ENCODE measurements at regions not wholly inside any gene's neighbourhood (a gene's known extent, or its start where the extent isn't known, plus 50 kb on each side); places are given as distances from the start of the nearest gene placed in this dataset.
"Not testable (repeated sequence)": the region's sequence is repeated elsewhere in the genome, so short reads cannot be mapped to it uniquely, and the experiment has no call there.

DNA sequence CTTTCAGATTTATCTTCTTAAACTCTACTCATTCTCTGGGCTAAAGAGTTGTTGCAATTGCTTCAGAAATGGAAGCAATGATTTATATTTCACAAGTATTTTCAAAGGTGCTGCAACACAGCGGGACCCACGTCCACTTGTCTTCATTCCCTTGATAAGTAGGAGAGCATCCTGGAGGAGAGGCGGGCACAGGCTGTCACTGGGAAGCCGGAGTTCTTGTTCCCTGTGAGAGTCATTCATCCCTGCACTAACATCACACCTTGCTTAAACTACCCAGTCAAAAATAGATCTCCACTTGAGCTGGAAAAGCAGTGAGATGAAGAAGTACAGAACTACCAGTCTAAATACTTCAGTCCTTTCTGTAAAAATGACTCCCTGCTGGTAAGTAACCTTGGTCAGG lies 160.5 kb upstream of the RASSF8 start:
- DNase-seq = no peak

DNA sequence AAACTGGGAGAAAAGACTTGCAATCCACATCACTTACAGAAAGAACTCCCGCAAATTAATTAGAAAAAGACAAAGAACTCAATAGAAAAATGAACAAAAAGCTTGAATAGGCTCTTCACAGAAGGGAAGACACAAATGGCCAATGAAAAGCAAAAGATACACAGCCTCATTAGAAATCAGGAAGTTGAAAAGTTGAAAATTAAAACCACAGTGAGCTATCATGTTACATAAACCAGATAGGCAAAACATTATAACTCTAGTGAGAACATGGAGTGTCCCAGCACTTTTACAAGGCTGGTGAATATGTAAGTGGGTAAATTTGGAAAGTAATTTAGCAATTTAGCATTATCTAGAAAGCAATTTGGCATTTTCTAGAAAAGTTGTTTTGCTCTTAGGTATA lies 158.4 kb upstream of the RASSF8 start:
- no peak for DNase-seq

DNA sequence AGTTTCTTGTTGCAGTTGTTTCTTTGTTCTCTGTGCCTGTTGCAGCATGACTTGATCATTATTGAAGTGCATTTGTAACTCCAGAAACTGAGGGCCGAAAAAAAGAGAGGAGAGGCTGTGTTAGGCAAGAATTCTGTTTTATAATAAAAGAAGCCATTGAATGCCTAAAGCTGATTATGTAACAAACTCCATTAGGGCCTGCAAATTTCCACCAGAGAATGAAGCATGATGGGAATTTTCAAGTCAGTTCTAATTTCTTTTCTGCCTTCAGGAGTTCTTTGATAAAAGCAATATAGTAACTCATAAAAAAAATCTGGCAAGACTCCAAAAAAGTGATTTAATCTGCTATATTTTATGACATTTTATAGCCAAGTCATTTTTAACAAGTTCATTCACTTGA lies 156.7 kb upstream of the RASSF8 start:
- DNase-seq = no peak

DNA sequence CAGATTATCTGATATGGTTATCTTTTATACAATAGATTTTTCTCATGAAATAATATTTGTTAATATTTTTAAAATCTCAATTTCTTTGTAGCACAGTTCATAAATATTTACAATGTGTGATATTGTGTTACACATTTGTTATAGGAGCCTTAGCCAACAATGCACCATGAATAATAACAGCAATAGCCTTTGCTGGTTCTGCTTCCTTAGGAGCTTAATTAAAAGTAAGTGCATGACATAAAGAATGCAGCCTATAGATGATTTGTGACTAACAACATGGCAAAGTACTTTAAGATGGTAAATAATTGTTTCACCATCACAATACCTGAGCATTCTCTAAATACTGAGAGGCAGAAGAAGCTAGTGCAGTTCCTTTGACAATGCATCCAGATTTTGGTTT lies 156.3 kb upstream of the RASSF8 start:
- DNase-seq = no peak

DNA sequence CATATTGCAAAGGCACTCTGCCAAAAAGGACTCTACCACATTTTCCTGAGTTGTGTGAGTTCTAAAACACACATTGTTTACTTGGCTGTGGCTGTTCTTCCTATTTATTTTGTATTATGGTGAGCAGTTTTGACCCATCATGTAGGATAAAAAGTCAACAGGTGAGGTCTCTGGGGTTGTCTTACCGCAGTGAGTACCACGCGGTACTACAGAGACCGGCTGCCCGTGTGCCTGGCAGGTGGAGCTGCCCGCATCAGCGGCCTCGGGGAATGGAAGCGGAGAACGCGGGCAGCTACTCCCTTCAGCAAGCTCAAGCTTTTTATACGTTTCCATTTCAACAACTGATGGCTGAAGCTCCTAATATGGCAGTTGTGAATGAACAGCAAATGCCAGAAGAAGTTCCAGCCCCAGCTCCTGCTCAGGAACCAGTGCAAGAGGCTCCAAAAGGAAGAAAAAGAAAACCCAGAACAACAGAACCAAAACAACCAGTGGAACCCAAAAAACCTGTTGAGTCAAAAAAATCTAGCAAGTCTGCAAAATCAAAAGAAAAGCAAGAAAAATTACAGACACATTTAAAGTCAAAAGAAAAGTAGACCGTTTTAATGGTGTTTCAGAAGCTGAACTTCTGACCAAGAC lies 155.3 kb upstream of the RASSF8 start:
- DNase-seq = not testable (repeated sequence)

DNA sequence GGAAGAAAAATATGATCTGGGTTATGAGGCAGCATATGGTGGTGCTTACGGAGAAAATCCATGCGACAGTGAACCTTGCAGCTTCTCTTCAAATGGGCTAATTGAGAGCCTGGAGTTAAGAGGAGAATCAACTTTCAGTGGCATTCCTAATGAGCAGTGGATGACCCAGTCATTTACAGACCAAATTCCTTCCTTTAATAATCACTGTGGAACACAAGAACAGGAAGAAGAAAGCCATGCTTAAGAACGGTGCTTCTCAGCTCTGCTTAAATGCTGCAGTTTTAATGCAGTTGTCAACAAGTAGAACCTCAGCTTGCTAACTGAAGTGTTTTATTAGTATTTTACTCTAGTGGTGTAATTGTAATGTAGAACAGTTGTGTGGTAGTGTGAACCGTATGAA lies 154.2 kb upstream of the RASSF8 start:
- not testable (repeated sequence) for DNase-seq

DNA sequence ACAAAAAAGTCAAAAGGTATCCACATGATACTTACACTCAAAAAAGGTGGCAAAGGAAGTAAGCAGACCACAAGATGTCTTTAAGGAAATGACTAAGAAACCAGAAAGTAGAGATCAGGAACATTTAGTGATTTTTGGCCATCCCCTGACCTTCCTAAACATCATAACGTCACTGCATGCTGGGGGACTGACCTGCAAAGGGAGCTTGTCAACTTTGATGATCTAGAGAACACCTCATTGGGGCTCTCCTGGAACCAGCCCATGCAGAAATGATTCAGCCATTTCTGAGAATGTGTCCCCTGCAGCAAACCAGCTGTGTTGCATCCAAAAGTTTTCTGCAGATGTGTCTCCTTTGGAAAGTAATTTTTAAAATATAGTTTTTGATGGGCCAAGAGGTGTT lies 152.2 kb upstream of the RASSF8 start:
- DNase-seq = no peak

DNA sequence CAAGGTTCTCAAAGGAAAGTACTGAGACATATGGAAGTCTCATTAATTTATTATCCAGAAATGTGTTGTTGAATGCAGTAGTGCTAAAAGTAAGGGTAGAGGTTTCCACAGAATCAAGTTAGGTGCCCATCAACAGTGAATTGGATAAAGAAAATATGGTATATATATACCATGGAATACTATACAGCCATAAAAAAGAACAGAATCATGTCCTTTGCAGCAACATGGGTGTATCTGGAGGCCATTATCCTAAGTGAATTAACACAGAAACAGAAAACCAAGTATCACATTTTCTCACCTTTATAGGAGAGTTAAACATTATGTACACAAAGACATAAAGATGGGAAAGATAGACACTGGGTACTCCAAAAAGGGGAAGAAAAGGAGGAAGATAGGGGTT lies 149.9 kb upstream of the RASSF8 start:
- DNase-seq = no peak

DNA sequence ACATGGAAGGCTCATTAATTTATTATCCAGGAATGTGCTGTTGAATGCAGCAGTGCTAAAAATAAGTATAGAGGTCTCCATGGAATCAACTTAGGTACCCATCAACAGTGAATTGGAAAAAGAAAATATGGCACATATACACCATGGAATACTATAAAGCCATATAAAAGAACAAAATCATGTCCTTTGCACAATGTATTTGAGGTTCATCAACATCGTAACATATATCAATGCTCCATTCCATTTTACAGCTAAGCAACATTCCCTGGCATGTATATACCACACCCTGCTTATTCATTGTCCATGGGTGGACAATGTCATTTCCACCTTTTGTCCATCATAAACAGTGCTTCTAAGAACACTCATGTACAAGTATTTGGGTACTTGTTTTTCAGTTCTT lies 147.8 kb upstream of the RASSF8 start:
- no peak for DNase-seq

DNA sequence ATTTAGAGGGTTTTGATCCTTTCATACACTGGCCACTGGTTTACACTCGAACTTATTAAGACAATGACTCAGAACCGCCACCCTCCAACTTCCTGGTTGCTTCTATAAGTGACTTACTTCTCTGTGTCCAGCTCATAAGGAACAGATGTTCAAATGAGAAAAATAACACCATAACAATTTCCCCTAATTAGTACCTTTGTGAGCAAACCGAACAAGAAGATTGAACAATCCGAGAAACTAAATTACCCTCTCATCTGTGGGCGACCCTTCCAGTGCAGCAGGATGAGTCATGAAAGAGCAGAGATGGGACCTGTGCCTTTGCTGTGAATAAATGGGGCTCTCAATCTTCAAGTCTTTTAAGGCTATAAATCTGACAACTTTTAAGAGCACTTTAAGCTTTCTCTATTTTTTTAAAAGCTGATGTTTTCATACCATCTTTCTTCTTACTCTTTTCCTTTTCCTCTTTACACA lies 146.8 kb upstream of the RASSF8 start:
- no peak for DNase-seq

DNA sequence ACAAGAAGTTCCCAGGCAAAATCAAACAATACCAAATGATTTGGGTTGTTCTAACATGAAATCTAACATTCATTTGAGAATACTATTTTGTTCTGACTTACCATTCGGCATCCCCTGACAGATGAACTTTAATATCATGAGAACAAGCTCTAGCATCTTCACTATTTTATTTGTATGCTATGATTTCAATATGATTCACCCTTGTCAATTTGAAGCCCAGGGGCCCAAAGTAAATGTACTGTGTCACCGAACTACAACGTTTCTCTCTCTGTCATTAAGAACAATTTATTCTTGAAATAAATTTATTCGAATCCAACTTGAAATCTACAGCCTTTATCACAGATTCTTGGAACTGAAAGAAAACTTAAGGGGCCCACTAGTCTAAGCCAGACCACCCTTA lies 146.2 kb upstream of the RASSF8 start:
- DNase-seq = no peak

DNA sequence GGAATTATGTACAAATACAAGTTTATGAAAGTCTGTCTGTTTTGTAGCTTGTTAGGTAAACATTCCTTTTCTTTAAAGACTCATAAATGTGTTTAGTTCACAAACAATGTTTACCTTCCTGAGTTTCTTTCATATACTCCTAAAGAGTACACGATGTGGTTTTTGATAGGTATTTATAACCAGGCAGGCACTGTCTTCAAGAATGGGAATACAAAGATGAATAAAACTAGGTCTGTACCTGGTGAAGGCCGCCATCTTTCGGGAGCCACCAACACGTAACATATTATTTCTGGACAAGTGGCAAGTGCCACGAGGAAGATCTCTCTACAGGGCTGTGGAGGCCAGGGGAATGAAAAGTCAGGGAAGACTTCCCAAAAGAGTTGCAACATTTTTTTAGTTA lies 144.6 kb upstream of the RASSF8 start:
- DNase-seq = no peak

DNA sequence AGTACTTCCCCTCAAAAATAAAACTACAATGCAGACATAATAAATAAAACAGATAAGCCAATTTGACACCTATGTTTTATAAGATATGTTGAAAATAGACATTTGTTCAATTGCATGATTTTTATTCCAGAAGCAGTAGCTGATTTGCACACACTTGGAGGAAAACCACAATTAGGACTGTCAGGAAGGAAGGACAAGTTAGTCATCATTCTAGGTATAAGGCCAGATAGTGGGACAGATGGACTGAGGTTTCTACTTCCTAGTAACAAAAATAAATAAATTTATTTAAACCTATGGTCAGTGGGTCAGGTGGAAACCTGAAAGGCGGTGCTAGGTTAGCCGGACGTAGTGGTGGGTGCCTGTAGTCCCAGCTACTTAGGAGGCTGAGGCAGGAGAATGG lies 141.8 kb upstream of the RASSF8 start:
- DNase-seq = no peak

DNA sequence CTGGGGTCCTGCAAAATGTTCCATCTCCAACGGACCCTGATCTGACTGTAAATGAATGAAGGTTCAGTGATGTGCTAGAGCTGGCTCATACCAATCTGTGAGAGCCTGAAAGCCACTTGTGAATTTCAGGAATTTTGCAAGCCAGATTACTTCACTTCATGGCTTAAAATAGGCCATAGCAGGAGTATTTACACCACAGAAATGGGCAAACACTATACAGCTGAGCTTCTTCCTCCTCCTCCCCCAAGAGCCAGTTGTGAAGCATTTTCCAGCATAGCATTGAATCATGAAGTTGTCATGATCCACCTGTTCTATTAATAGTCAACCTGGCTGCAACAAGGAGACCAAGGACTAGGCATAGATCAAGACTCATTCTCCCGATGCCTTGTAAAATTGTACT lies 141.3 kb upstream of the RASSF8 start:
- no peak for DNase-seq

DNA sequence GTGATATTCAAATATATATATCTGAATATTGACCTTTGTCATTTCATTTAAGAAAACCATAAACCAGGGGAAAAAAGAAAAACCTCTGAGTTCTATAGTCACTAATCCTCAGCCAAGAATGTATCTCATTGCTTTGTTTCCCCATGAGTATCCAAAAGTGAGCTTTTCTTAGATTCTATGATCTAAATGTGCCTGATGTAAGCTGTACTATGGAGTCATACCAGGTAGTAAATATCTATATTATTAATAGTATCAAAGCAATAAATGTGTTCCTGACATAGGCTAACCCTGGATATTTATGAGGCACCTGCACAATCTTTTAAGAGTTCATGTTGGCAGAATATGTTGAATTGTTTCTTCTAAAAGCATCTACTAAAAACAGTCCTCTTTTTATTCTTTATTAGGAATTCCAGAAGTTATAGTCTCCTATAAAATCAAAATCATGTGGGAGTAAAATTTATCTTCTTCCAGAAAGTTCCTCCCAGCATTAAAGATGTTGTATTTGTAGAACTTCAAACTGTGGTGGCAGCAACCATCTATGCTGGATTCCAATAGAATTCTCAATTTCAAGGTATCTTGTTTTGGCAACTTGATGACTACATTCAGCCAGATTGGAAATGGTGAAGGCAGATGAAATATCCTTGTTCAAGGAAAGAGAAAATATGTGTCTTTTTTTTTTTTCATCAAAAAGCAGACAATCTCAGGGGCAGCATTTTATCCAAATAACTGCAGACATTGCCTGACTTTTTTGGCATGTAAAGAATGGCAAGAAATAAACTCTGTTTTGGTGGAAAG lies 139.7 kb upstream of the RASSF8 start:
- no peak for DNase-seq

DNA sequence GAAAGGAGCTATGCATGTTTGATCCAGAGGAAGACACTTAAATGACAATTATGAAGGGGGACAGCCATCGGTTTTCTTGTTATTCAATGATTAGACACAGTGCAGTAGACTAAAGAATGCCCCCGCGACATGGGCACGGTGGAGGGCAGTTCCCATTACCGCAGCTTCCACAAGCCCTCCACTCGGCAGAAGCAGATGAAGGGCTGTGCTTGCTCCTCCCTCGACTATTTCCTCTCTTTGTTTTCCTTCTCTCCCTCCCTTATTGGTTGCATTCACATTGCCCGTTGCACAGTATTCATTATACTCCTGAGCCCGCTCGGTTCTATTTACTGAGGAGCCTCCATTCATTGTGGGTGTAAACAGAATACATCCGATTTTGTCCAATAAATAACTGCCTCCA lies 138.8 kb upstream of the RASSF8 start:
- no peak for DNase-seq

DNA sequence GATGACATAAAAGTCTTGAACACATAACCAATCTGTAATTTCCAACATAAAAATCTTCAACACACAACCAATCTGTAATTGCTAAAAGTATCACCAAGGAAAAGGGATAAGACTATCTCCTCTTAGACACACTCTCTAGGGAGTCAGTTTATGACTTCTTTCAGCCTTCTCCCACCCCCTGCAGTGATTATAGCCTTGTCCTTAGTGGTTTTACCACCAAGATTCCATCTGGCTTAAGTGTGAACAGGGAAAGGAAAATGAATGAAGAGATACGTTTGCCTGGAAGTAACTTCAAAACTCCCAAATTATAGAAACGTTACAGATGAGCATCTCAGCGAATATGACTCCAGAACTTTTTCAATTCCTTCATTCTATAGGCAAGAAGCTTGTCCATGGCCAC lies 136.2 kb upstream of the RASSF8 start:
- DNase-seq = no peak

DNA sequence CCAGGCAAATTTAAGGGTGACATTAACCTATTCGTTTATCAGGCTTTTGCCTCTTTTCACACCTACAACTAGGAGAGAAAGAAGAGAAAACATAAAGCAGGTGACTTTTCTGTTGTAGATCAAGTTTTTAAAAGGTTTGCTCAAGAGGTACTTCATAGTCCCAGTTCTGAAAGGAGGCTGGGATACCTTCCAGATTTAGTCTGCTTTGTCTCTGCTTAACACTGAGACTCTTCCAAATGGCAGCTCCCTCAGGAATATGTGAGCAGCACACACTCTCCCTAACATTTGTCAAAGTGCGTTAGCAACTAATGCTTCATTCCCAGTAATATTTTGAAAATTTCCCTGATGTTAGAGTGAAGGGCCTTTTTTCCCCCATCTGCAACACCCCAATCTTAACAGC lies 133.7 kb upstream of the RASSF8 start:
- DNase-seq = no peak

DNA sequence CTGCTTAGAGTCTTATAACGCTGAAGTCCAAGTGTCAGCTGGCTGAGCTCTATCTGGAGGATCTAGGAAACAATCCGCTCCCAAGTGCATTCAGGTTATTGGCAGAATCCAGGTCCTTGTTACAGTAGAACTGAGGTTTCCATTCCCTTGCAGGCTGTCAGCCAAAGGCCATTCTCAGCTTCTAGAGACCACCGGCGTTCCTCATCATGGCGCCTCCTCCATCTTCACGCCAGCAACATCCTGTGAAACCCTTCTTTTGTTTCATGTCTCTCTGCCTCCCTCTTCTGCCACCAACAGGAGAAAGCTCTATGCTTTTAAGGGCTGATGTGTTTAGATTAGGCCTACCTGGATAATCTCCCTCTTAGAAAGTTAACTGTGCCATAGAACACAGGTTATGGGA lies 133.0 kb upstream of the RASSF8 start:
- no peak for DNase-seq

DNA sequence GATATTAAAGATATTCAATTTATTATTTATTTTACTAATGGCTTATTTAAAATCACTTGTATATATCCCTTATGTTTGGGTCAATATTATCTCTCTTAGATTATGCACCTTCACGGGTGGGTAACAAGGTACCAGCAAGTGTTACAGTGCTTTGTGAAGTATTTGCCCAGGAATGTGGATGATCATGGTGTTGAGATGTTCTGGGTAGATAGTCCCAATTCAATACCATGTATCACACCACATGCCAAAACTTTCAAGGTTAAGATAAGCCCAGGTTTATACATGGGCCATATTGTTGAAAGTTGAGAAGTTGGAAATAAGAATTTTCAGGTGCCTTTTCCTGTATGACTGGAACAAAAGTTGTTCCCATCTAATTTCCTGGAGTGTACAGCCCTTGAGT lies 131.3 kb upstream of the RASSF8 start:
- no peak for DNase-seq

DNA sequence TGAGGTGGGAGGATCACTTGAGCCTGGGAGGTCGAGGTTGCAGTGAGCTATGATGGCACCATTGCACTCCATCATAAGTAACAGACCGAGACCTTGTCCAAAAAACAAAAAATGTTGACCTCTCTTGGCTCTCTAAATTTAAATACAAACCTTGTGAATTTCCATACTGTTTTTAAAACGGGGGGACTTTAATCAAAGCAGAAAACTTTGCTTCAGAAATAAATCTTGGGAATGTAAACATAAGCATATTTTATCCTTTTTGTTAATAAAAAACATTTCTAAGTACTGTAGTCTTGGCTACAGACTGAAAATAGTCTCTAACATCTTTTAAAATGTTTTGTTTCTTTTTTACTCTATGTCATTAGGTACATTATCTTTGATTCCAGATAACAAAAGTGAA lies 130.7 kb upstream of the RASSF8 start:
- no peak for DNase-seq

DNA sequence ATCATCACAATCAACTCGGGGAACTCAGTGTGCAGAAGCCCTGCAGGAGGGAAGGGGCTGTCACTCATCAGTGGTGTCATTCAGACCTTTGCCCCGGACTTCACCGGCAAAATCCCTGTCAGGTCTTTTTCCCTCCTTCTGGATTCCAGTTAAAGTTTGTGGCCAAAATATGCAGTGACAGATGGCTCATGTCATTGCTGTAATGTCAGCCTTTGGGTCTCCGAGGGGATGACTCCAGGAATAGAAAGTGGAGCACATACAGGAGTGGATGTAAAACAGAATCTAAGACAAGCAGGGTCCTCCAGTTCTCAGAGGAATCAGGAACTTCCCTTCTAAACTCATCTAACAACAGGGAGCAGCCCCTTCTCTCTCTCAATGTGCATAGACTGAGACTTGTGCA lies 130.3 kb upstream of the RASSF8 start:
- DNase-seq = no peak

DNA sequence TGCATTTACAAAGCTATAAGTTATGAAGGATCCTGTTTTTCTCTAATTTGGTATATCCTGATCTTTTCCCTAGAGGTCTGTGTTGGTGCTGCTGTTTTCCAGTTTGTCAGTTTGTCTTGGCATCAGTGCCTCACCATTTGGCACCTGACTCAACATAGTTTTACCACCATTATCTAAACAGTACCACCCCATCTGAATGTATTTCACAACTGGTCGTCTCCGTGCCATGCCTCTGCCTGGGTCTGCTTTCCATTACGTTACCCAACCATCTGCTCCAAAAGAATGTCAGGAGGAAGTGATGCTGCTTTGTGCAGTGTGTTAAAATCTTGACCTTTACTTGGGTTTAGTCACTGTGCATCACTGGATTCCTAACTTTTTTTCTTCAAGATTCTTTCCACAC lies 129.3 kb upstream of the RASSF8 start:
- no peak for DNase-seq

DNA sequence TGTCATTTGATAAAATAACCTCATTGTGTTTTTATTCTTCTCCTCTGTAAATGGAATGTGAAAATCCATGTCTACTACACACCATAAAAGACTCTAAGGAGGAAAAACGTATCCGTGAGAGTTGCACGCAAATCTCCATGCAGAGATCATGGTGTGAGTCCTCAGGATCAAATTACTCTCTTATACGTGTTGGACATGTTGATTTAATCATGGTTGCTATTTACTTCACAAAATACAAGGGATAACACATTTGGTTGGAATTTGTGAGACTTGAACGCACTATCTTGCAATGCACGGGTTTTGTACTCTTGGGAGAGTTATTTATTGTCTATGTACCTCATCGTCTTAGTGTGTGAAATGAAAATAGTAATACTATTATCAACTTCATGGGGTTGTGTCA lies 128.0 kb upstream of the RASSF8 start:
- no peak for DNase-seq

DNA sequence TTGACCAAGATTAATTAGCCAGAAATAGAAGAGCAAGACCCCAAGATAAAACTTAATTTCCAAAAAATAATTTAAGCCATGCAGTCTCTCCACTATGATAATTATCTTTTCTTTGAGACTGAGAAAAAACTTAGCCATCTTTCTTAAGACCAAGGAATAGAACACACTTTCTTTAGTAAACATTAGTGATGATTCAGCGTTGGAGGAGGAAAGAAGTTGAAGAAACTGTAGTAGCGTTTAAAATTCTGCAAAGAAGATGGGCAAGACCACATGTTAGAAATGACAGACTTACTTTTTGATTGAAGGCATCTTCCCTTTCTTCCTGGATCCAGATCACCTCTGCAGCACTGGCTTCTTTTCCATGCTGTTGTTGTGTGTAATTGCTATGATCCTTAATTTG lies 124.8 kb upstream of the RASSF8 start:
- no peak for DNase-seq

All from CD4-positive, alpha-beta T cell treated with Interleukin-1 beta for 1 hour (primary cell).